GM19395 (cell line): ENCODE measurements at regions not wholly inside any gene's neighbourhood (a gene's known extent, or its start where the extent isn't known, plus 50 kb on each side); places are given as distances from the start of the nearest gene placed in this dataset.
A peak's percentile ranks its signal among the peaks of the same experiment; 100 is the strongest.

Experiments used
- ATAC-seq: cut with Tn5 transposase; IDR thresholded peaks from one replicate; pipeline ENCODE4 v1.9.1; 2021; ENCODE audit warnings: mild to moderate bottlenecking, moderate library complexity; ENCODE audit not compliant: unreplicated experiment

GRCh38 chr15:100781961-100782530 is 97.6 kb upstream of the ALDH1A3 start:
- no peak for ATAC-seq

GRCh38 chr15:100783291-100783690 is 96.3 kb upstream of the ALDH1A3 start:
- no peak for ATAC-seq

DNA sequence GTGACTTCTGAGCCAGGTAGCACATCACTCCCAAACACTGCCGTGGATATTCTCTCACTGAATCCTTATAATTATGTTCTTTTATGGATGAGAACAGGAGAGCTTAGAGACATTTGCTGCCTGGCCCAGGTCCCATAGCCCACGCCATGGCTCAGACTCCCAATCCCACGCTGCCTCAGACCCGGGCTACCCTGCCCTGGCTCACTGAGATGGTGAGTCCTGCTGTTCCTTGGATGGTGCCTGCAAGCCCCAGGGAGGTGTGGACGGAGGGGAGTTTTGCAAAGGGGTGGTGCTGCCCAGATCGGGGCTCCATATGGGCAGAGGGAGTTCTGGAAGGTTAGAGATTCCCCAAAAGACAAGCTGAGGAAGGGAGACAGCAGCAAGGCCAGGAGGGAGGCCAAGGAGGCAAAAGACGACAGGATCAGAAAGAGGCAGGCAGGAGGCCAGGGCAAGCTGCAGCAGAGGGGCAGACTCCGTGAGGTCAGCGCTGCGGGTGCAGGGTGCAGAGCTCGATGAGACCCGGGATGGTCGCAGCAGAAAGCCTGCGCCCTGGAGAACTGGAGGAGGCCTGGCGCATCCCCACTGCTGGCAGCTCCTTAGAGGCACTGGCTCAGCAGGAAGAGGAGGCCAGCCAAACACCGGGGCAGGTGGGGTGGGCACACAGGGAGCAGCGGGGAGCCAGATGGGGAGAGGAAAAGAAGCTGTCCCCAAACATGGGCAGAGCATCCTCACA is 95.7 kb upstream of the ALDH1A3 start:
- ATAC-seq, result no peak

DNA sequence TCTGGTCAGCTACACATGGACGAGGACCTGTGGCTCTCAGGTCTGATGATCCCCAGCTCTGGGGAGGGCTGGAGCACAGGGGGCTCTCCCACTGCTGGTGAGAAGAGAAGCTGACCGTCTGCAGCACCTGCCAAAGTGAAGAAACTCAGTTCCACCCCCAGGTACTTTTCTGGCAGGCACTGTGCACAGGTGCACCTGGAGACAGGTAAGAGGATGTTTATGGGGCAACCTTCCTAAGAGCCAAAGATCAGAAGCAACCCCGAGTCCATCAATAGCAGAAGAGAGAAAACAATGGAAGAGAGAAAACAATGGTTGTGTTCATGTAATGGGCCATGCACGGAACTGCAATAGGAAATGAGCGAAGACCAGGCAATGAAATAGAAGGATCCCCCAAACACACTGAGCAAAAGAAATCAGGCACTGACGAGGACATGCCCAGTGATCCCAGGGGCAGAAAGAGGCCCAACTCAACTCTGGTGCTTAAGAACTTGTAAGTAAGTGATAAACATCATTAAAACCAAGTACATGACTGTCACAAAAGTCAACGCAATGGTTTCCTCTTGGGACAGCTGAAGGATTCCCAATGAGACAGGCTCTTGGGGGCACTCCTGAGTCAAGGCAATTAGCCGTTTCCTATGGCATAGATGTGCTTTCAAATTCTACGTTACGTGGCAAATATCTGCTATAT is 95.0 kb upstream of the ALDH1A3 start:
- no peak for ATAC-seq

- ATAC-seq, result peak; percentile 61
Measured at GRCh38 chr15:100785181-100786138, 94.2 kb upstream of the ALDH1A3 start.

DNA sequence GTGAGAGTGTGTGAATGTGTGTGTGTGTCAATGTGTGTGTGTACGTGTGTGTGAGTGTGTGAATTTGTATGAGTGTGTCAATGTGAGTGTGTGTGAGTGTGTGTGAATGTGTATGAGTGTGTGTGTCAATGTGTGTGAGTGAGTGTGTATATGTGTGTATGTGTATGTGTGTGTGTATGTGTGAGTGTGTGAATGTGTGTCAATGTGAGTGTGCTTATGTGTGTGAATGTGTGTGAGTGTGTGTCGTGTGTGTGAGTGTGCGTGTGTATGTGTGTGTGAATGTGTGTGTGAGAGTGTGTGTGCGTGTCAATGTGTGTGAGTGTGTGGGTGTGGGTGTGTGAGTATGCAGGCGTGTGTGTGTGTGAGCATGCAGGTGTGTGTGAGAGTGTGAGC is 93.5 kb upstream of the ALDH1A3 start:
- ATAC-seq, result no peak

GRCh38 chr15:100786901-100787566 is 92.6 kb upstream of the ALDH1A3 start:
- no peak for ATAC-seq

DNA sequence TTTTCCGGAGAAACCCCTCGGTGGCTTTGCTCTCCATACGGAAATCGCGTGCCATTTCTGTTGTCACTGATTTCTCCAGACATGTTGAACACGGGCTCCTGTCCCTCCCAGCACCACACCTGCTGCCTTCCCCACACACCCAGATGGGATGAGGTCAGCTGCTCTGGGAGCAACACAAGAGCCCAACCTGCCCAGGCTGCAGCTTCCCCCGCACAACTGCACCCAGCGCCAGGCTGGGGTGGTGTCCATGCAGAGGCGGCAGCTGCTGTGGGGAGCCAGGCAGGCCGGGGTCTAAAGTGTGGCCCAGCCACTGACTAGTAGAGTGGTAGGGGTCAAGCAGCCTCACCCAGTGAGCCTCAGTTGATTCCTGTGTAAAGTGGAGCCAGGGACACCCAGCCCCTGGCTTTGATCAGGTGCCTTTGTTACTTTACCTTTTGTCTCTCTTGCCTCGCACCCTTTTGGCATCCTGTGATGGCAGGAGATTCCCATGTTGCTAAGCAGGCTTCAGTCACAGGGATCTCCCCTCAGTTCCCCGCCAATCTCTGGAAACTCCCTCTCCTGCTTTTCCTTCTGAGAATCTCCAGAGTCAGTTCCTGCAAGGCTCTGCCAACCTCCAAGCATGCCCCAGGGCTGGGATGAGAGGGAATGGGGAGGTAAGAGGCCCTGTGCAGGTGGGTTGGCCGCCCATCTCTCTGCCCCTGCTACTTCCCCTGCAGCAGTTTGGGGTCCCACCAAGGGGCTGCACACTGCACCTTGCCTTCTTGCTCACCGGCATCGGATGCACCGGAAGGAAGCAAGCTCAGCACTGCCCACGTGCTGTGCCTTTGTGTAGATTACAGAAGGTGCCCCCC is 91.8 kb upstream of the ALDH1A3 start:
- ATAC-seq, result no peak

GRCh38 chr15:100788418-100789105 is 91.1 kb upstream of the ALDH1A3 start:
- ATAC-seq, result no peak

GRCh38 chr15:100790786-100791265 is 88.8 kb upstream of the ALDH1A3 start:
- ATAC-seq, result no peak

- no peak for ATAC-seq
Measured at GRCh38 chr15:100794008-100794407, 85.6 kb upstream of the ALDH1A3 start.

GRCh38 chr15:100801256-100801900 is 78.3 kb upstream of the ALDH1A3 start:
- no peak for ATAC-seq

DNA sequence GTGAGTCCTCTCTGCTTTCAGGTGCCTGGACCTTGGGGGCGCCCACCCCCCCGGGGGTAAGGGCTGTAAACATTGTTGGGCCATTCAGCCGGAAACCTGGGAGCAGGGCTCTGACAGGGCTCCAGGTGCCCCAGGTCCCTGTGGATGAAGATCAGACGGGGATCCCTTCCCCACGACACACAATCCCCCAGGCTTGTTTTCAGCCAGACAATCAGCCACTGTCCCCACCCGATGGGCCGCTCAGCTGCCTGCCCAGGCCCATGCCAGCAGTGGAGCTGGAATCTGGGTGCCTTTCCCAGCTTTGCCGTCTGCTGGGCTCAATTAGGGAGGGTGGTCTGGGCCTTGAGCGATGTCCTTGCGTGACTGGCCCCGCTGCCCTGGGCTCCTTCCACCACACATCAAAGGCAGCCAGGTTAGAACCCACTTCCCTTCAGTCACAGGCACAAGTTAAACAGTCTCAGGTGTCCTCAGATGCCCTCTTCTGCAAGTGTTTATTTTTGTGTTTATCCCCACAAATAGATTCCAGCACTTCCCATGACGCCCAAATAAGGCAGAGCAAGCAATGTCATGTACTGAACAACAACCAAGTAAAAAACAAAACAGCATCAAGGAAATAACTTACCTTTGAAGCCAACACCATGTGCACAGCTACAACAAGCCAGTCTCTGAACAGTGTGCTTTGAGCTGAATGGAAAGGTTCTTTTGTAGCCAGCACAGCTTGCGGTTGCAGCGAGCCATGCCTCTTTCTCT is 77.0 kb upstream of the ALDH1A3 start:
- no peak for ATAC-seq

DNA sequence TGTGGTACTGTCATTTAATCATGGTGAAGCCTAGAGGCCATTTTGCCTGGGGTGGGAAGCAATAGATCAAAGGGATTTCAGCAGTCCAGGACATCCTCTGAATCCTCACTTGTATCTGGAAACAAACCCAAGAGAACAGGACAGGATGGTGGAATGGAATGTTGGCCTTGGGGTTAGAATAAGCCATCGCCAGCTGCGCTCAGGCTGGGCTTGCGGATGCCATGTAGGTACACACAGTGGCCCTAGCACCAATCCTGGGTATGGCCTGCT is 76.5 kb upstream of the ALDH1A3 start:
- ATAC-seq, result no peak

- ATAC-seq, result peak; percentile 76
Measured at GRCh38 chr15:100806157-100806556, 73.5 kb upstream of the ALDH1A3 start.

DNA sequence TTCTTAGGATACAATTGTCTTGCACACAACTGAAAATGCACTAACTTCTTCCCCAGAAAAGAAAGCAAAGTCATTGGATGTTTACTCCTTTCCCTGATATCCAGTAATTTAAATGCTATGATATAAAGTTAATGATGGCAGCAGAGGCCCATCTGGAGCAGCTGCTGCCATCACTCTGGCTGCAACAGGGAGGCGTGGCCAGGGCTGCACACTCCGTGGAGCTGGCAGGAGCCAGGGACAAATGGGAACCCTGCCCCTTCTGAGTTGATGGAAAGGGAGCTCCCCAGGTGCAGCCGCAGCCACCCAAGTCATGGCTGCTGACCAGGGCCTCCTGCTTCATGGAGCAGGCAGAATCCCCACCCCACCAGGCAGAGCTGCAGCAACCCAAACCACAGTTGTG is 72.6 kb upstream of the ALDH1A3 start:
- no peak for ATAC-seq

GRCh38 chr15:100808691-100809090 is 70.9 kb upstream of the ALDH1A3 start:
- ATAC-seq, result no peak

GRCh38 chr15:100809151-100809550 is 70.5 kb upstream of the ALDH1A3 start:
- ATAC-seq, result no peak
